AG04449 (cell line): ENCODE measurements at regions not wholly inside any gene's neighbourhood (a gene's known extent, or its start where the extent isn't known, plus 50 kb on each side); places are given as distances from the start of the nearest gene placed in this dataset.
"Not testable (repeated sequence)": the region's sequence is repeated elsewhere in the genome, so short reads cannot be mapped to it uniquely, and the experiment has no call there.

ENCODE experiments used
- CTCF ChIA-PET: fragments of 350-600 bp; formaldehyde crosslinking; extraction: SDS; loops from one replicate; lab custom pipeline; 2021; ENCODE audit warnings: antibody characterized with exemption; lab: Yijun Ruan, JAX
- POLR2A ChIA-PET: fragments of 400-600, 350-600 bp; formaldehyde crosslinking; extraction: SDS; loops from one replicate; lab custom pipeline; 2020; ENCODE audit warnings: antibody characterized with exemption, inconsistent platforms; lab: Yijun Ruan, JAX
- DNase-seq: peaks from one replicate; pipeline ENCODE4 v3.0.0-alpha.2; 2010; ENCODE audit warnings: low read depth, low spot score
- H3K4me3 ChIP-seq: 2 replicates; pipeline ENCODE4 v1.5.1; 2011; ENCODE audit warnings: low read depth, mild to moderate bottlenecking, control low read depth, low read length

GRCh38 chr21:10385898-10386527, 135.4 kb upstream of the TPTE start:
- H3K4me3 ChIP-seq, DNase-seq, POLR2A ChIA-PET, CTCF ChIA-PET: not testable (repeated sequence)

GRCh38 chr21:10387692-10388450, 133.5 kb upstream of the TPTE start:
- DNase-seq, POLR2A ChIA-PET, CTCF ChIA-PET, H3K4me3 ChIP-seq: not testable (repeated sequence)

GRCh38 chr21:10388625-10389024, 132.8 kb upstream of the TPTE start:
- CTCF ChIA-PET = not testable (repeated sequence)

GRCh38 chr21:10392301-10392700, 129.1 kb upstream of the TPTE start:
- POLR2A ChIA-PET, H3K4me3 ChIP-seq, CTCF ChIA-PET, DNase-seq: not testable (repeated sequence)

More at GRCh38 chr21:10388625-10389024, 132.8 kb upstream of the TPTE start:
- POLR2A ChIA-PET, H3K4me3 ChIP-seq, DNase-seq: not testable (repeated sequence)

- H3K4me3 ChIP-seq, CTCF ChIA-PET, POLR2A ChIA-PET, DNase-seq: not testable (repeated sequence)
These were observed 125.4 kb upstream of the TPTE start for GRCh38 chr21:10395963-10396362.

GRCh38 chr21:10397495-10397915, 123.9 kb upstream of the TPTE start:
- H3K4me3 ChIP-seq, DNase-seq, CTCF ChIA-PET, POLR2A ChIA-PET: not testable (repeated sequence)

GRCh38 chr21:10398692-10399489, 122.5 kb upstream of the TPTE start:
- H3K4me3 ChIP-seq, POLR2A ChIA-PET, CTCF ChIA-PET, DNase-seq: not testable (repeated sequence)

GRCh38 chr21:10400622-10401361, 120.6 kb upstream of the TPTE start:
- DNase-seq, POLR2A ChIA-PET, CTCF ChIA-PET, H3K4me3 ChIP-seq: not testable (repeated sequence)

GRCh38 chr21:10402461-10402860, 118.9 kb upstream of the TPTE start:
- CTCF ChIA-PET, POLR2A ChIA-PET, DNase-seq, H3K4me3 ChIP-seq: not testable (repeated sequence)

GRCh38 chr21:10405331-10405730, 116.1 kb upstream of the TPTE start:
- CTCF ChIA-PET, DNase-seq, H3K4me3 ChIP-seq, POLR2A ChIA-PET: not testable (repeated sequence)

- POLR2A ChIA-PET, H3K4me3 ChIP-seq, DNase-seq, CTCF ChIA-PET: not testable (repeated sequence)
These were observed 111.6 kb upstream of the TPTE start for GRCh38 chr21:10409786-10410185.

GRCh38 chr21:10410354-10410929, 110.9 kb upstream of the TPTE start:
- DNase-seq, H3K4me3 ChIP-seq, POLR2A ChIA-PET, CTCF ChIA-PET: not testable (repeated sequence)

- DNase-seq, H3K4me3 ChIP-seq, CTCF ChIA-PET, POLR2A ChIA-PET: not testable (repeated sequence)
These were observed 109.4 kb upstream of the TPTE start for GRCh38 chr21:10411776-10412526.

GRCh38 chr21:10412928-10413246, 108.5 kb upstream of the TPTE start:
- DNase-seq, CTCF ChIA-PET, H3K4me3 ChIP-seq, POLR2A ChIA-PET: not testable (repeated sequence)
